NCI-H2029 treated with DMSO at 0.1 percent for 48 hours (cell line): ENCODE measurements at regions not wholly inside any gene's neighbourhood (a gene's known extent, or its start where the extent isn't known, plus 50 kb on each side); places are given as distances from the start of the nearest gene placed in this dataset.

ENCODE experiments used
- DNase-seq: peaks from one replicate; lab custom pipeline; 2025; lab: John Stamatoyannopoulos, UW

DNA sequence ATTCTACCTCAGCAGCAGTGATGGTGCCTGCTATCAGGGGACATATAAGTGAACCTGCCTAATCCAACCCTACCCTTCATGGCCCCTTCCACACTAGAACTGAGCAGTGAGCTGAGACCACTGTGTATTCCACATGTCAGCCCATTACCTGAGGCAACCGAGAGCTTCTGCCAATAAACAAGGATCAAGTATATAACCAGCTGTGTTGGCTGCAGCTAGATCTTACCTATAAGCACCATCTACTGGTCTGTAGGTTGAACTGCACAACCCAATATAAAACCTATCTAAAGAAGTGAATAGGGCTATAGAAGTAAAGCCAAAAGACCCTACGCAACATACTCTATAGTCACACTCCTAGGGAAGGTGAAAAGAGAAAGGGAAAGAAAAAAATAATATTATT, 376.9 kb downstream of the HHIPL2 start:
- peak; percentile 39 for DNase-seq

DNA sequence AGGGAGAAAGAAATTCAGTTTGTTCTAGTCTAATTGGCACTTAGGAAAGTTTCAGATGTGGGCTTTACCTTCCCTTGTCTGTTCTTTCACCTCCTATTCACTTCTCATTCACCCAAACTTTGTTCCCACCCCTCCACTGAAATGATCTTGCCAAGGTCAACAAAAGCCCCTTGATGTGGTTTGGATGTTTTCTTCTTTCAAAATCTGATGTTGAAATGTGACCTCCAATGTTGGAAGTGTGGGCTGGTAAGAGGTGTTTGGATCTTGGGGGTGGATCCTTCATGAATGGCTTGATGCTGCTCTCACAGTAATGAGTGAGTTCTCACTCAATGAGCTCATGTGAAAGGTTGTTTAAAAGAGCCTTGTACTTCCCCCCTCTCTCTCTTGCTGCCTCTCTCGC, 379.3 kb downstream of the HHIPL2 start:
- DNase-seq: no peak

DNA sequence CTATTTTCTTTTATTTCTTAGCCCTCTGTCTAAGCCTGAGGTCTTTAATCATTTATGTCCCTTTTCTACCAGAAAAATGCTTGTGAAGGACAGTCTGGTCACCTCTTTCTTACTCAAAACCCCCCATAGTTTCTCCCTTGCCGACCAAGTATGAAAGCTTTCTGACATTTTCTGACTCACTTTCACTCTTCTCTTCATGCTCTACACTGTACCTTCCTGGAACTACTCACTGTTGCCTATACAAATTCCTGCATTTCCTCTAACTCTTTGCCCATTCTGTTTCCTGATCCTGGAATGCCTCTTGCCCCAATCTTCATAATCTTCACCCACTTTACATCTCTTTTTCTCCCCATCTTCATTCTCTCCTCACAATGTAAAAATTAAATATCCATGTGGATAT, 380.0 kb downstream of the HHIPL2 start:
- no peak for DNase-seq

GRCh38 chr1:222167111-222167510, 380.8 kb downstream of the HHIPL2 start:
- DNase-seq: no peak

DNA sequence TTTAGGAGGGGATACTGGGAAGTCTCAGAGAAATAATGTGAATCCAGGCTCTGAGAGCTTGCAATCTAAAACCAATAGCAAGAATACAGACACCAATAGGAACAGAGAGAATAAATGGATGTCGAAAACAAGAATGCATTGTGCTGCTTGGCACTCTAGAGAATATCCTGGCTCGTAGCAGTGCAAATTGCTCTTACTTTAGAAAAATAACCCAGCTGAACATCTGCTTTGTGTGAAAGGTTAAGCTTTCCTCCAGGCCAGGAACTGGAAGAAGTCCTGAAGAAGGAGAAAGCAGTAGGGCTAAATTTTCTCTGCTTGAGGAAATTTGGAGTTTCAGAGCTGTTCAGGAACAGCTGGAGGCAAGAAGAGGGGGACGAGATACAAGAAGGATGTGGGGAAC, 382.3 kb downstream of the HHIPL2 start:
- no peak for DNase-seq

GRCh38 chr1:222163895-222164294, 384.0 kb downstream of the HHIPL2 start:
- DNase-seq: no peak

GRCh38 chr1:222161676-222162075, 386.2 kb downstream of the HHIPL2 start:
- DNase-seq: no peak

- DNase-seq: no peak
Measured at GRCh38 chr1:222157612-222158011, 390.3 kb downstream of the HHIPL2 start.

DNA sequence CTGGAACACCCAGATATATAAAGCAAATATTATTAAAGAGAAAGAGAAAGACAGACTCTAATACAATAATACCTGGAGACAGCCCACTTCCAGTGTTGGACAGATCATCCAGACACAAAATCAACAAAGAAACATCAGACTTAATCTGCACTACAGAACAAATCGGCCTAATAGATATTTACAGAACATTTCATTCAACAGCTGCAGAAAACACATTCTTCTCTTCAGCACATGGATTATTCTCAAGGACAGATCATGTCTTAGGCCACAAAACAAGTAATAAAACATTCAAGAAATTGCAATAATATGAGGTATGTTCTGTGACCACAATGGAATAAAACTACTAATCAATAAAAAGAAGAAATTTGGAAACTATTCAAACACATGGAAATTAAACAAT, 398.3 kb upstream of the DUSP10 start:
- no peak for DNase-seq

DNA sequence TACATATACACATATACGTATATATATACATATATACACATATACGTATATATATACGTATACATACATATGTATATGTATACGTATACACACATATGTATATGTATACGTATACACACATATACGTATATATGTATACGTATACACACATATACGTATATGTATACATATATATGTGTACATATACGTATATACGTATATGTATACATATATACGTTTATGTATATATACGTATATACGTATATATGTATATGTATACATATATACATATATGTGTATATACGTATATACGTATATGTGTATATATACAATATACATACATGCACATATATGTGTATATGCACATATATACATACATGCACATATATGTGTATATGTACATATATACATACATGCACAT, 396.2 kb upstream of the DUSP10 start:
- no peak for DNase-seq

DNA sequence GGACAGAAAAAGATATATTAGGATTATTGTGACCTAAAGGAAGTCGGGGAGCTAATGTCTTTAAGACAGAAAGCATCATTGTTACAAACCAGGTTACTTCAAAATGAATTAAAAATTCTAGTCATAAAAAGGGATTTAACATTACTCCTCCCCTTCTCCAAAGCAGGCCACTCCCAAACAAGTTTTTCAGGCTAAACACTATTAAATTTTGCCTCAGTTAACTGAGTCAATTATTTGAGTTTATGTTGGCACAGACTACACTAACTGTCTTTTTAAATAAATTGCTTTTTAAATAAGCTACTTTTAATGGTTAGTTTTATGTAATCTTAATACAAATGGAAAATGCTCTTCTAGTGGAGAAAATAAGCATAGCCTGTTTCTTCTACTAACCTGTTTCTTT, 395.0 kb upstream of the DUSP10 start:
- DNase-seq: no peak

- no peak for DNase-seq
Measured at GRCh38 chr1:222129041-222129440, 387.2 kb upstream of the DUSP10 start.

DNA sequence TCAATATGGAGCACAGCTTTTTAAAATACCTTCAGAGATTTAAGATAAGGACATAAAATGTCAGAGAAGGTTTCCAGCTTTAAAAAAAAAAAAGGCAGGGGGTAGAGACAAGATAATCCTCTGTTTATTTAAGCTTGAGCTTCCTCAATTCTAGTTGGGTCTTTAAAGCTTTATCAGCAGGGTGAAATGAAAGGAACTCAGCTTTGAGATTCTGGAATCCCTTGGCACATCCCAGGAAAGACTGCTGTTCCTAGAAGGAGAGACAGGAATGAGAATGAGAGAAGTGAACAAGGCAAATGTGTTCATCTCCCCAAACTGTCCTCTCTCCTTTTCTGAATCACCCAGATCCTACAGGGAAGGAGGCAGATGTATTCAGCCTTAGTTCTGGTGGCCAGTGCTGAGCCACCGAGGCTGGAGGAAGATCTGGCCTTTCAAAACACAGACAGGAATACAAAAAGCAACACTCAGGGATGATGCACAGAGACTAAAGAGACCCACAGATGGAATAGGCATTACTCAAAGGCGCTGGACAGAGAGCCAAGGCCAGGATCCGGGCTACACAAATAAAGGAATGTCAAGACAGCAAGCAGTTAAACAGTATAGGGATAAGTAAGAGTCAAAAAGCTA, 385.8 kb upstream of the DUSP10 start:
- DNase-seq: no peak

DNA sequence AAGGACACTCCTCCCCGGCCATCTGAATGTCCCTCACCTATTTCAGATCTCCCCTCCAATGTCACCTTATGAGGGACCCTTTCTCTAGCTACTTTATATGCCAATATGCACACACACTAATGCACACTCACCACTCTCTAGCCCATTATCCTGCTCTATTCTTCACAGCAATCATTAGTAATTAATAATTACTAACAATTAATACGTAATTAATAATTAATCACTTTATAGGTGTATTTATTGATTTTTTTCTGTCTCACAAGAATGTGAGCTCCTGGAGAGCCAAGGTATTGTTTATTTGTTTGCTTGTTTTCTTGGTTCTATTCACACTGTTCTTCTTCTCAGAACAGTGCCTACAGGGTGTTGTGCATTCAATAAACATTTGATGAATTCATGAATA, 385.2 kb upstream of the DUSP10 start:
- DNase-seq: no peak

- DNase-seq: no peak
Measured at GRCh38 chr1:222126052-222126451, 384.2 kb upstream of the DUSP10 start.

DNA sequence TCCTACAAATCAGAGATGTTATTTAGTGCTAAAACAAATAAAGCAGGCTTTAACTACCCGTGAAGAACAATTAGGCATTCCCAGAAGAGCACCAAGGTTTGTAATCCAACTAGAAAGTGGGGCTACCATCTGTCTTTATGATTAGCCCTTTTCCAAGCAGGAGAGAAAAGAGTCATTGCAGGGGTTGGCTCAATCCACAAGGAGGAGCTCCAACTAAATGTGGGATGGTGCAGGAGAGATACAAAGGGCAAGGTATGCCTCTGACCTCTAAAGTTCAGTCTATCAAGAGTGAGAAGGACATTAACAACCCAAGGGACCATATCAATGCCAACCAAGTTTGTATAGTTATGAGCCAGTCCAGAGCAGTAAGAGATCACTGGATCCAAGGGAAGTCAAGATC, 382.7 kb upstream of the DUSP10 start:
- DNase-seq: no peak

DNA sequence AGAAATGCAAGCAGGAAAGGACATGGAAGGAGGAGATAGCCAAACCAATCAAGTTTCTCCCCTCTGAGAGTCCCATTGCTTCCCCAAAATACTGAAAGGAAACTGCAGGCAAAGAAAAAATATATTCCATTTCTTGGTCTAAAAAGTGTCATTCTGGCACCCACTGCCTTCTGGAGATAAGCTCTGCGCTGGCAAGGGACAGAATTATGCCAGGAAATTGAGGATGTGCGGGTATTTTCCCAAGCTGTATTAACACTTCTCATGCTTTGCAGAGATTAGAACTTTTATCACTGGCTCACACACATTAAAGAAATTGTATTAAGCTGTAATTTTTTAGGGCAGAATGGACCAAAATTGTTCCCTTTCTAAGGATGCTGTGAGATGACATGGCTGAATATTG, 381.2 kb upstream of the DUSP10 start:
- DNase-seq: no peak

DNA sequence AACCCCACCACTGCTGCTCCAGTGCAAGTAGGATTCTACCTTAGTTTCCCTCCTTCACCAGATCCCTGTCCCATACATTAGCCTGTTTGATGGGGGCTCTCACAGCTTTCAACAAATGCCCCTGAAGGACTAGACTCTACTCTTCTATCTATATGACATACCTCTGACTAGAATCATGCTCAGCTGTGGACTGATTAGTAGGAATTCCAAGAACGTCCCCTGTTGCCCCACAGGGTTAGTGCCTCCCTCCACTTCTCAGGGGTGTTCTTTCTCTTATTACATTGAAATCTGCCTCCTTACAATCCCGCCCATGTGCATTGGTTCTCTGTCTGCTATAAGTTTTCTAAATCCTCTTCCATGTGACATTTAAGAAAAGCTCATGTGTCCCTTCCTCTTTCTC, 375.9 kb upstream of the DUSP10 start:
- DNase-seq: no peak

DNA sequence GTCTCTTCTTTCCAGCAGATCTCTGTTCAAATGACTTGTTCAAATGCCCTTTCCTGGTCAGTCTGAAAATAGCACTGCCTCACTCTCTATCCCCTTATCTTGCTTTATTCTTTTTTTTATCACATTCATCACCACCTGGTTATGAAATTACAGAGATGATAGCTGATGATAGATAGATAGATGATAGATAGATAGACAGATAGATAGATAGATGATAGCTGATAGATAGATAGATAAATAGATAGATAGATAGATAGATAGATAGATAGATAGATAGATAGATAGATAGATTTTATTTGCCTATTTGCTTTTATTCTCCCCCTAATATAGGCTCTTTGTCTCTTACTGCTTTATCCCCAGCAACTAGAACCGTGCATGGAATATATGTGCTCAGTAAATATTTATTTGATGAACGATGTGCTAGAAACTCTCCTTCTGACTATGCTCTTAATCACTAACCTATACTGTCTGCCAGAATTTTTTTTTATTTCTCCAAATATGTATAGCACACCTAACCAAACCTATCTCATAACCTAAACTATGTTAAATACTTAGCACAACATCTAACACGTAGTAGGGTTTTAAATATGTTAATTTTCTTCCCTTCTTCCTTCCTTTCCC, 372.8 kb upstream of the DUSP10 start:
- DNase-seq: no peak

DNA sequence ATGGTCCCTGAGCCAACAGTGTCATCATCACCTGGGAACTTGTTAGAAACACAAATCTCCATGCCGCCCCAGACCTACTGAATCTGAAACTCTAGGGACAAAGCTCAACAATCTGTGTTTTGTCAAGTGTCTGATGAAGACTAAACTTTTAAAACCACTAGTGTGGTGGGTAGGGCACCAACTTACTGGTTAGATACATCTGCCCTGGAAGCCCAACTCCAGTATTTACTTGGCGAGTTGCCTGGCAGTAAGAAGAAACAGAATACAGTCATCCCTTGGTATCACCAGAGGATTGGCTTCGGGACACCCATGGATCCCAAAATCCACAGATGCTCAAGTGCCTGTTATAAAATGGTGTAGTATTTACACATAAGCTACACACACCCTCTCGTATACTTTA, 367.9 kb upstream of the DUSP10 start:
- DNase-seq: no peak

DNA sequence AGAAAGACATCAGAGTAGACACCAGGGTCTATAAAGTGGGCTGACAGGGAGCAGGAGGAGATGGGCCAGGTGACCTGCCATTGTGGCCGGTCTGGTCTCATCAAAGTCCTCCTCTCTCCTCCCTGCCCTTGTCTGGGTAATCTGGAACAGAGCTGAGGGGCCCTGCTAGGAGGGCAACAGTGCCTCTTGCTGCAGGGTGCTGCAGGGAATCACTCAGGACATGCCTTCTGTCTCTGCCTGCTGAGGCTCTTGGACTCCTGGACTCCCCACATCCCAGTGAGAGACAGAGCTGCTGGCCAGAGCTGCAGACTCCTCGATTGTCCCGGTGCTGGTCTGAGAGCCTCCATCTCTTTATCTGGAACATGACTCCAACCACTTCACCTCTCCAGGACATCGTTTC, 366.1 kb upstream of the DUSP10 start:
- DNase-seq: no peak

DNA sequence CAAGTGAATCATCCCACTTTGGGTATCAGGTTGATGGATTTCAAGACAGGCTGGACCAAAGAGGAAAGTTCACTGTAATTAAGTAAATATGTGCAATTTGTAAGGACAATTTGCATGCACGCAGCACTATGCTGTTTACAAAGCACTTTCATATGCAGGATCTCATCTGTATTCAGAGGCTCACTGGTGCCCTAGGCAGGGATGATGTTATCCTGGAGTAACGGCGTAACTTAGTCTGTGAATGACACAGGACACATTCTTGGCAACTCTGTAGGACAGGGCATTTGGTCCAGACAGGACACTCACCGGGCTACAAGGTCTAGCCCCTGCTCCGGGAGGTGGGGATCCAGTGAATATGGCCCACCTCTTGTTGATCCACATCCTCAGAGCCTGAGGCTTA, 365.4 kb upstream of the DUSP10 start:
- no peak for DNase-seq

DNA sequence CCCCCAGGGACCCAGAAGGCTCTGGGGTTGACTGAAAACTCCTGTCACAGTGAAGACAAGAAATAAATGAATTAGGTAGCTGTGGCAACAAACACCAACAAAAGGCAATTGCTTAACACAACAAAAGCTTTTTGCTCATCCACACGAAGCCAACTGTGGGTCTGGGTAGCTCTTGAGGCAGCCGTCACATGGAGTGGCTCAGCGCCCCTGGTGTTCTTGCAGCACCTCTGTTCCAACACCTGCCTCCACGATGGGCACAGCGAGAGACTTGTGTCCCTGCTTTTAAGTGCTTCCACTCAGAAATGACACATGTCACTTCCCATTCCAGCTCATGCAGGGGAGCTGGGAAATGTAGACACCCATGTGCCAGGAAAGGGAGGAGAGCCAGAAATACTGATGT, 364.5 kb upstream of the DUSP10 start:
- DNase-seq: no peak

DNA sequence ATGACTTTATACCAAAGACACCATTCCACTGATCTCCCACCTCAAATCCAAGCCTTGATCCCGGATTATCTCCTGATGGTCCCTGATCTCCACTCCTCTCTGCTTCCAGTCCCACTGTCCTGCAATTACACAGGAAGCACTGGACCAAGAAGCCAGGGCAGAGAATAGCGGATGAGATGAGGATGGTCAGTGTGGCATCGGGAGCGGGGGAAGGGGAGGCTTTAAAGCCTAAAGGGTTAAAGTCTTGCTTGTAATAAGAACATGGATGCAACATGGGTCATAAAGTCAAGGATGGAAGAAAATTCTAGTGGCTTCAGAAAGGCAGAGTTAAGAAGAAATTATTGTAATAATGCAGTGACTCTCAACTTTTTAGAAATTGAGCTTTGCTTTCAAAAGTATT, 364.0 kb upstream of the DUSP10 start:
- DNase-seq: no peak

GRCh38 chr1:222105393-222105737, 363.5 kb upstream of the DUSP10 start:
- no peak for DNase-seq
